ENCODE measurements at regions not wholly inside any gene's neighbourhood (a gene's known extent, or its start where the extent isn't known, plus 50 kb on each side); places are given as distances from the start of the nearest gene placed in this dataset.

- TF ChIP-seq CTCF (conservative IDR thresholded peaks at IDR 0.05; ENCODE audit: low read depth, low read length) (no peak), EZH2 (IDR thresholded peaks at IDR 0.05; ENCODE audit: borderline replicate concordance, low read depth, low read length, poor library complexity, severe bottlenecking) (no peak)
Measured at GRCh38 chr1:230517786-230518185, 91.7 kb upstream of the PGBD5 start.

Data from A673 (cell line).